ENCODE measurements at regions not wholly inside any gene's neighbourhood (a gene's known extent, or its start where the extent isn't known, plus 50 kb on each side); places are given as distances from the start of the nearest gene placed in this dataset.

- TF ChIP-seq, protein P1, sequence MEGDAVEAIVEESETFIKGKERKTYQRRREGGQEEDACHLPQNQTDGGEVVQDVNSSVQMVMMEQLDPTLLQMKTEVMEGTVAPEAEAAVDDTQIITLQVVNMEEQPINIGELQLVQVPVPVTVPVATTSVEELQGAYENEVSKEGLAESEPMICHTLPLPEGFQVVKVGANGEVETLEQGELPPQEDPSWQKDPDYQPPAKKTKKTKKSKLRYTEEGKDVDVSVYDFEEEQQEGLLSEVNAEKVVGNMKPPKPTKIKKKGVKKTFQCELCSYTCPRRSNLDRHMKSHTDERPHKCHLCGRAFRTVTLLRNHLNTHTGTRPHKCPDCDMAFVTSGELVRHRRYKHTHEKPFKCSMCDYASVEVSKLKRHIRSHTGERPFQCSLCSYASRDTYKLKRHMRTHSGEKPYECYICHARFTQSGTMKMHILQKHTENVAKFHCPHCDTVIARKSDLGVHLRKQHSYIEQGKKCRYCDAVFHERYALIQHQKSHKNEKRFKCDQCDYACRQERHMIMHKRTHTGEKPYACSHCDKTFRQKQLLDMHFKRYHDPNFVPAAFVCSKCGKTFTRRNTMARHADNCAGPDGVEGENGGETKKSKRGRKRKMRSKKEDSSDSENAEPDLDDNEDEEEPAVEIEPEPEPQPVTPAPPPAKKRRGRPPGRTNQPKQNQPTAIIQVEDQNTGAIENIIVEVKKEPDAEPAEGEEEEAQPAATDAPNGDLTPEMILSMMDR (conservative IDR thresholded peaks at IDR 0.05; ENCODE audit: low read depth, low read length): no peak
- no peak for TF ChIP-seq EZH2 (IDR thresholded peaks at IDR 0.05; ENCODE audit: borderline replicate concordance, low read depth, low read length, poor library complexity, severe bottlenecking)
These were observed 140.3 kb downstream of the PDHA2 start for GRCh38 chr4:95979961-95980876.

Data from A673 (cell line).